ENCODE measurements at regions not wholly inside any gene's neighbourhood (a gene's known extent, or its start where the extent isn't known, plus 50 kb on each side); places are given as distances from the start of the nearest gene placed in this dataset.

DNA sequence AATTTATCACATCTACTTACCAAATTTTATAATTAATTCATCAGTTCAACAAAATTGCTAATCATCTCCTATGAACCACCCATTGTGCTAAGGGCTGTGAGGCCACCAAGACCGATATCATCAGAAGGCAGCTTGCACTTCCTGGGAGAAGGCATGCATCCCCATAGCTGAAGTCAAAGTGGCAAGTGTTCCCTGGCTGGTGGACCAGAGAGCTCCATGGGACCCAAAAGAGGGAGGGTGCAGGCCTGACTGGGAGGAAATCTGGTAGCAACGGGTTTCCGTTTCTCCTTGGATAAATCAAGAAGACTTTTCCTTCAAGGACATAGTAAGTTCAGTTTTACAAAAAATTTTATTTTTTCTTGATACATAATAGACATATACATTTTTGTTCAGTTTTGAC lies 325.2 kb downstream of the FGF9 start:
- POLR2A ChIA-PET, result no interaction called here
- WGBS (ENCODE audit: low lambda C conversion rate), result 9% methylated on average over 3 of the region's 3 CpGs

DNA sequence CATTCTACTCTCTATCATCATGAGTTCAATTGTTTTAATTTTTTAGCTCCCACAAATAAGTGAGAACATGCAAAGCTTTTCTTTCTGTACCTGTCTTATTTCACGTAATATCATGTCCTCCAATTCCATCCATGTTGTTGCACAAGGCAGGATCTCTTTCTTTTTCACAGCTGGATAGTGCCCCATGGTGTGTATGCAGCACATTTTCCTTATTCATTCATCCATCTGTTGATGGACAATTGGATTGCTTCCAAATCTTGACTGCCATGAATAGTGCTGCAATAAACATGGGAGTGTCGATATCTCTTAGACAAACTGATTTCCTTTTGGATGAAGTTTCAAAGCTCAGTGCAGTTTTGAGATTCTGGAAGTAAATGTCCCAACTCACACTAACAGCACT lies 326.9 kb downstream of the FGF9 start:
- no peaks in the 10 kb centered on the region for H3K79me2 ChIP-seq (ENCODE audit: insufficient read depth)
- H3K4me3 ChIP-seq (ENCODE audit: low read depth in 2 of 2, low read length in 1 of 2), result no peak overlapping the region
- ChIA-PET CTCF (no interaction called here), POLR2A (no interaction called here)
- 3% methylated on average over 2 of the region's 2 CpGs for WGBS (ENCODE audit: low lambda C conversion rate)
- H3K4me1 ChIP-seq (ENCODE audit: control insufficient read depth in 1 of 2, insufficient read depth in 2 of 2, low read depth in 1 of 2, low read length in 1 of 2), result no peaks in the 10 kb centered on the region
- H2AFZ ChIP-seq (ENCODE audit: low read depth), result no peak overlapping the region
- no peaks in the 10 kb centered on the region for H3K27me3 ChIP-seq (ENCODE audit: insufficient read depth)
- no peak overlapping the region for H3K27ac ChIP-seq (ENCODE audit: low read depth in 2 of 2, low read length in 1 of 2)
- H3K36me3 ChIP-seq (replicated peaks in 1 of 2; ENCODE audit: control insufficient read depth in 1 of 2, insufficient read depth in 2 of 2, low read length in 1 of 2), result no peaks in the 10 kb centered on the region
- no peaks in the 10 kb centered on the region for H4K20me1 ChIP-seq (ENCODE audit: insufficient read depth)
- DNase-seq, result no peak
- H3K9ac ChIP-seq, result no peak overlapping the region
- TF ChIP-seq RAD21 (IDR thresholded peaks at IDR 0.05; ENCODE audit: low read length) (no peak), FOXJ3 (CRISPR knock-in tag; IDR thresholded peaks at IDR 0.05) (no peak), RCOR1 (IDR thresholded peaks at IDR 0.05; ENCODE audit: low read length) (no peak), MEF2A (IDR thresholded peaks at IDR 0.05; ENCODE audit: borderline replicate concordance, low read depth) (no peak), EZH2phosphoT487 (IDR thresholded peaks at IDR 0.05; ENCODE audit: borderline replicate concordance, low read depth) (no peak), SMC3 (IDR thresholded peaks at IDR 0.05; ENCODE audit: low read depth, low read length) (no peak), JUND (IDR thresholded peaks at IDR 0.05) (no peak), NRF1 (IDR thresholded peaks at IDR 0.05; ENCODE audit: low read depth, low read length) (no peak), TCF12 (IDR thresholded peaks at IDR 0.05) (no peak), GATA2 (CRISPR knock-in tag; IDR thresholded peaks at IDR 0.05) (no peak), FOSL2 (IDR thresholded peaks at IDR 0.05; ENCODE audit: borderline replicate concordance, low read depth) (no peak), CHD2 (IDR thresholded peaks at IDR 0.05; ENCODE audit: low read length, partially characterized antibody) (no peak)
- TF ChIP-seq, protein P1, sequence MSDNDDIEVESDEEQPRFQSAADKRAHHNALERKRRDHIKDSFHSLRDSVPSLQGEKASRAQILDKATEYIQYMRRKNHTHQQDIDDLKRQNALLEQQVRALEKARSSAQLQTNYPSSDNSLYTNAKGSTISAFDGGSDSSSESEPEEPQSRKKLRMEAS (IDR thresholded peaks at IDR 0.05; ENCODE audit: low read depth), result no peak
- TF ChIP-seq, protein P2, sequence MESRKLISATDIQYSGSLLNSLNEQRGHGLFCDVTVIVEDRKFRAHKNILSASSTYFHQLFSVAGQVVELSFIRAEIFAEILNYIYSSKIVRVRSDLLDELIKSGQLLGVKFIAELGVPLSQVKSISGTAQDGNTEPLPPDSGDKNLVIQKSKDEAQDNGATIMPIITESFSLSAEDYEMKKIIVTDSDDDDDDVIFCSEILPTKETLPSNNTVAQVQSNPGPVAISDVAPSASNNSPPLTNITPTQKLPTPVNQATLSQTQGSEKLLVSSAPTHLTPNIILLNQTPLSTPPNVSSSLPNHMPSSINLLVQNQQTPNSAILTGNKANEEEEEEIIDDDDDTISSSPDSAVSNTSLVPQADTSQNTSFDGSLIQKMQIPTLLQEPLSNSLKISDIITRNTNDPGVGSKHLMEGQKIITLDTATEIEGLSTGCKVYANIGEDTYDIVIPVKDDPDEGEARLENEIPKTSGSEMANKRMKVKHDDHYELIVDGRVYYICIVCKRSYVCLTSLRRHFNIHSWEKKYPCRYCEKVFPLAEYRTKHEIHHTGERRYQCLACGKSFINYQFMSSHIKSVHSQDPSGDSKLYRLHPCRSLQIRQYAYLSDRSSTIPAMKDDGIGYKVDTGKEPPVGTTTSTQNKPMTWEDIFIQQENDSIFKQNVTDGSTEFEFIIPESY (IDR thresholded peaks at IDR 0.05; ENCODE audit: borderline replicate concordance, low read depth), result no peak
- no peak overlapping the region for H3K4me2 ChIP-seq
- H3F3A ChIP-seq (replicated peaks; ENCODE audit: insufficient read depth), result no peaks in the 10 kb centered on the region
- H3K9me2 ChIP-seq, result no peaks in the 10 kb centered on the region
- H3K9me3 ChIP-seq, result no peaks in the 10 kb centered on the region

More for the DNA sequence above, 325.2 kb downstream of the FGF9 start:
- TF ChIP-seq ELF1 (IDR thresholded peaks at IDR 0.05) (no peak), TEAD4 (IDR thresholded peaks at IDR 0.05; ENCODE audit: borderline replicate concordance, insufficient read depth) (no peak), NRF1 (IDR thresholded peaks at IDR 0.05; ENCODE audit: low read depth, low read length) (no peak), SMC3 (IDR thresholded peaks at IDR 0.05; ENCODE audit: low read depth, low read length) (no peak), RCOR1 (IDR thresholded peaks at IDR 0.05; ENCODE audit: low read length) (no peak), FOXM1 (IDR thresholded peaks at IDR 0.05; ENCODE audit: low read depth) (no peak), TAF1 (IDR thresholded peaks at IDR 0.05; ENCODE audit: borderline replicate concordance, low read depth, low read length) (no peak), POLR2AphosphoS5 (IDR thresholded peaks at IDR 0.05; ENCODE audit: low read depth, low read length) (no peak), TCF12 (IDR thresholded peaks at IDR 0.05) (no peak)
- TF ChIP-seq, protein P2 (IDR thresholded peaks at IDR 0.05; ENCODE audit: borderline replicate concordance, low read depth), result no peak
- Histone ChIP-seq H3K4me1 (ENCODE audit: control insufficient read depth in 1 of 2, insufficient read depth in 2 of 2, low read depth in 1 of 2, low read length in 1 of 2) (no peaks in the 10 kb centered on the region), H3K9ac (no peak overlapping the region), H3K79me2 (ENCODE audit: insufficient read depth) (no peaks in the 10 kb centered on the region), H2AFZ (ENCODE audit: low read depth) (no peak overlapping the region), H3K27me3 (ENCODE audit: insufficient read depth) (no peaks in the 10 kb centered on the region), H3K4me3 (ENCODE audit: low read depth in 2 of 2, low read length in 1 of 2) (no peak overlapping the region), H4K20me1 (ENCODE audit: insufficient read depth) (no peaks in the 10 kb centered on the region), H3K4me2 (no peak overlapping the region), H3K27ac (ENCODE audit: low read depth in 2 of 2, low read length in 1 of 2) (no peak overlapping the region), H3K9me3 (no peaks in the 10 kb centered on the region), H3F3A (replicated peaks; ENCODE audit: insufficient read depth) (no peaks in the 10 kb centered on the region), H3K9me2 (no peaks in the 10 kb centered on the region), H3K36me3 (replicated peaks in 1 of 2; ENCODE audit: control insufficient read depth in 1 of 2, insufficient read depth in 2 of 2, low read length in 1 of 2) (no peaks in the 10 kb centered on the region)
- DNase-seq, result no peak
- CTCF ChIA-PET, result no interaction called here

Measured in SK-N-SH (cell line).